PC-9 (cell line): ENCODE measurements at regions not wholly inside any gene's neighbourhood (a gene's known extent, or its start where the extent isn't known, plus 50 kb on each side); places are given as distances from the start of the nearest gene placed in this dataset.

Experiments used
- EZH2 ChIP-seq: fragments of 200-600 bp; sonication (generic); IDR thresholded peaks from 2 replicates; pipeline ENCODE4 v1.8.0; 2017; ENCODE audit warnings: antibody characterized with exemption, low read depth
- TF ChIP-seq, protein P1 (sequence below): fragments of 200-600 bp; sonication (generic); conservative IDR thresholded peaks from 2 replicates; pipeline ENCODE4 v1.6.1; 2017; ENCODE audit warnings: mixed run types, antibody characterized with exemption, mild to moderate bottlenecking, moderate library complexity

DNA sequence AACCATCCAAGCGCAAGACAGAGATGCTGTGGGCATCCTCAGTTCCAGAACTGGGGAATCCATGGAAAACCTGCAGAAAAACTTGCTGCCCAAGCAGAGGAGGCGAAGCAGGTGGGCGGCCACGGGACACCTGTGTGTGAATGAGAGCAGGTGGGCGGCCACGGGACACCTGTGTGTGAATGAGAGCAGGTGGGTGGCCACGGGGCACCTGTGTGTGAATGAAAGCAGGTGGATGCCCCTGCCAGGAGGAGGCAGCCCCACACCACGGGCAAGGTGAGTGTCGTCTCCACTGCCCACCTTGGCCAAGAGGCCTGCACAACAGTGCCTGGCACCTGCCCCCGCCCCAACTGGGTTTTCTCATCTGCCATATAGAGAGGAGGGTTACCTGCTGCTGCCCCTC lies 59.2 kb downstream of the GSC start:
- no peak for TF ChIP-seq EZH2
- TF ChIP-seq, protein P1, sequence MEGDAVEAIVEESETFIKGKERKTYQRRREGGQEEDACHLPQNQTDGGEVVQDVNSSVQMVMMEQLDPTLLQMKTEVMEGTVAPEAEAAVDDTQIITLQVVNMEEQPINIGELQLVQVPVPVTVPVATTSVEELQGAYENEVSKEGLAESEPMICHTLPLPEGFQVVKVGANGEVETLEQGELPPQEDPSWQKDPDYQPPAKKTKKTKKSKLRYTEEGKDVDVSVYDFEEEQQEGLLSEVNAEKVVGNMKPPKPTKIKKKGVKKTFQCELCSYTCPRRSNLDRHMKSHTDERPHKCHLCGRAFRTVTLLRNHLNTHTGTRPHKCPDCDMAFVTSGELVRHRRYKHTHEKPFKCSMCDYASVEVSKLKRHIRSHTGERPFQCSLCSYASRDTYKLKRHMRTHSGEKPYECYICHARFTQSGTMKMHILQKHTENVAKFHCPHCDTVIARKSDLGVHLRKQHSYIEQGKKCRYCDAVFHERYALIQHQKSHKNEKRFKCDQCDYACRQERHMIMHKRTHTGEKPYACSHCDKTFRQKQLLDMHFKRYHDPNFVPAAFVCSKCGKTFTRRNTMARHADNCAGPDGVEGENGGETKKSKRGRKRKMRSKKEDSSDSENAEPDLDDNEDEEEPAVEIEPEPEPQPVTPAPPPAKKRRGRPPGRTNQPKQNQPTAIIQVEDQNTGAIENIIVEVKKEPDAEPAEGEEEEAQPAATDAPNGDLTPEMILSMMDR = no peak
